ENCODE measurements at regions not wholly inside any gene's neighbourhood (a gene's known extent, or its start where the extent isn't known, plus 50 kb on each side); places are given as distances from the start of the nearest gene placed in this dataset.
"Not testable (repeated sequence)": the region's sequence is repeated elsewhere in the genome, so short reads cannot be mapped to it uniquely, and the experiment has no call there.

- no peak for DNase-seq
Measured at GRCh38 chr12:111150360-111150759, 218.5 kb downstream of the PHETA1 start.

GRCh38 chr12:111149299-111149698, 219.6 kb downstream of the PHETA1 start:
- DNase-seq: no peak

- DNase-seq: no peak
Measured at GRCh38 chr12:111148005-111148404, 220.9 kb downstream of the PHETA1 start.

GRCh38 chr12:111143271-111143670, 222.9 kb upstream of the MYL2 start:
- DNase-seq: no peak

- DNase-seq: no peak
Measured at GRCh38 chr12:111141205-111141604, 220.8 kb upstream of the MYL2 start.

- DNase-seq: no peak
Measured at GRCh38 chr12:111138016-111138415, 217.6 kb upstream of the MYL2 start.

GRCh38 chr12:111135293-111135832, 215.0 kb upstream of the MYL2 start:
- no peak for DNase-seq

- DNase-seq: no peak
Measured at GRCh38 chr12:111130336-111130735, 210.0 kb upstream of the MYL2 start.

GRCh38 chr12:111129149-111129767, 208.9 kb upstream of the MYL2 start:
- DNase-seq: no peak

- DNase-seq: no peak
Measured at GRCh38 chr12:111126331-111126730, 206.0 kb upstream of the MYL2 start.

GRCh38 chr12:111124183-111124582, 203.8 kb upstream of the MYL2 start:
- no peak for DNase-seq

GRCh38 chr12:111123390-111123789, 203.0 kb upstream of the MYL2 start:
- DNase-seq: no peak

GRCh38 chr12:111122458-111122878, 202.1 kb upstream of the MYL2 start:
- no peak for DNase-seq

- no peak for DNase-seq
Measured at GRCh38 chr12:111121840-111122239, 201.5 kb upstream of the MYL2 start.

GRCh38 chr12:111120578-111120977, 200.2 kb upstream of the MYL2 start:
- DNase-seq: no peak

GRCh38 chr12:111117017-111117416, 196.6 kb upstream of the MYL2 start:
- no peak for DNase-seq

GRCh38 chr12:111113313-111113712, 192.9 kb upstream of the MYL2 start:
- DNase-seq: not testable (repeated sequence)

GRCh38 chr12:111112311-111113098, 192.1 kb upstream of the MYL2 start:
- DNase-seq: no peak

- DNase-seq: no peak
Measured at GRCh38 chr12:111111681-111112080, 191.3 kb upstream of the MYL2 start.

GRCh38 chr12:111110556-111110955, 190.2 kb upstream of the MYL2 start:
- no peak for DNase-seq

GRCh38 chr12:111108726-111109125, 188.3 kb upstream of the MYL2 start:
- DNase-seq: no peak

- DNase-seq: no peak
Measured at GRCh38 chr12:111107392-111108178, 187.2 kb upstream of the MYL2 start.

- no peak for DNase-seq
Measured at GRCh38 chr12:111105294-111105693, 184.9 kb upstream of the MYL2 start.

- no peak for DNase-seq
Measured at GRCh38 chr12:111103583-111103982, 183.2 kb upstream of the MYL2 start.

Measured in NCI-H2029 treated with DMSO at 0.1 percent for 48 hours (cell line).